Panc1 (cell line): ENCODE measurements at regions not wholly inside any gene's neighbourhood (a gene's known extent, or its start where the extent isn't known, plus 50 kb on each side); places are given as distances from the start of the nearest gene placed in this dataset.

Experiments
- ATAC-seq: fragments of 200-7000 bp; cut with Tn5 transposase; 2 replicates; pipeline ENCODE4 v1.9.1; 2020; ENCODE audit warnings: mild to moderate bottlenecking, moderate library complexity
- BruUV-seq: library from RNA; stranded (reverse); fragments of 400-500 nt; replicated peaks from 2 replicates; lab custom pipeline; 2021; lab: Mats Ljungman, UMichigan
- CTCF ChIA-PET: fragments of 300-600 bp; sonication (Branson Sonifier 250); formaldehyde crosslinking; loops from one replicate; lab custom pipeline; 2022; ENCODE audit warnings: antibody characterized with exemption; lab: Charles Lee
- POLR2A ChIA-PET: fragments of 300-600 bp; sonication (Branson Sonifier 250); formaldehyde crosslinking; loops from one replicate; lab custom pipeline; 2022; ENCODE audit warnings: antibody characterized with exemption; lab: Charles Lee
- DNase-seq: peaks from one replicate; pipeline ENCODE4 v3.0.0-alpha.2; 2010; ENCODE audit warnings: low read depth, low spot score
- H3K27ac ChIP-seq: 2 replicates; pipeline ENCODE4 v1.5.1; 2011; ENCODE audit warnings: mild to moderate bottlenecking, low read length, inconsistent platforms
- H3K27me3 ChIP-seq: fragments of 200-500 bp; sonication (Bioruptor generic); 2 replicates; pipeline ENCODE4 v1.6.0; 2014; ENCODE audit warnings: low read length, inconsistent platforms; ENCODE audit not compliant: control insufficient read depth, insufficient read depth
- H3K36me3 ChIP-seq: fragments of 200-500 bp; sonication (Bioruptor generic); 2 replicates; pipeline ENCODE4 v1.5.1; 2014; ENCODE audit warnings: inconsistent platforms, mild to moderate bottlenecking, low read length, moderate library complexity; ENCODE audit not compliant: control insufficient read depth, insufficient read depth
- H3K4me1 ChIP-seq: 2 replicates; pipeline ENCODE4 v1.5.1; 2011; ENCODE audit warnings: inconsistent platforms, mild to moderate bottlenecking, low read length, moderate library complexity; ENCODE audit not compliant: control insufficient read depth, insufficient read depth
- H3K4me3 ChIP-seq, 2 experiments: 2 replicates each; pipeline ENCODE4 v1.5.1; 2011 to 2012; ENCODE audit warnings: low read depth in 2 of 2, low read length in 2 of 2, mild to moderate bottlenecking in 2 of 2, inconsistent platforms in 1 of 2, moderate library complexity in 1 of 2
- H3K9me3 ChIP-seq: fragments of 200-500 bp; sonication (Bioruptor generic); 2 replicates; pipeline ENCODE4 v1.5.1; 2014; ENCODE audit warnings: low read depth, mild to moderate bottlenecking, inconsistent platforms, low read length, moderate library complexity; ENCODE audit not compliant: control insufficient read depth, insufficient read depth
- POLR2AphosphoS5 ChIP-seq: IDR thresholded peaks from 2 replicates; pipeline ENCODE4 v1.6.1; 2012; ENCODE audit warnings: mild to moderate bottlenecking, low read depth, low read length, moderate library complexity
- SIN3A ChIP-seq: IDR thresholded peaks from 2 replicates; pipeline ENCODE4 v1.6.1; 2012; ENCODE audit warnings: low read depth, mild to moderate bottlenecking, low read length, moderate library complexity, borderline replicate concordance; ENCODE audit not compliant: insufficient read depth
- TCF7L2 ChIP-seq: IDR thresholded peaks from 2 replicates; pipeline ENCODE4 v1.6.1; 2011; ENCODE audit warnings: mild to moderate bottlenecking, low read depth, low read length, inconsistent platforms
- in situ Hi-C: cut with HindIII; loops from 2 replicates; pipeline ENCODE4 v1.10.0; 2016; ENCODE audit warnings: low sequenced_read_pairs, low pct_unique_long_range_greater_than_20kb
- intact Hi-C: fragments of 100-400 bp; cut with micrococcal nuclease; formaldehyde crosslinking; loops from one replicate; pipeline ENCODE4 v1.10.0; 2022; ENCODE audit not compliant: unreplicated experiment
- TF ChIP-seq, protein P1 (sequence below): fragments of 450-650 bp; IDR thresholded peaks from 2 replicates; pipeline ENCODE4 v1.5.1; 2017; ENCODE audit warnings: mild to moderate bottlenecking
- TF ChIP-seq, protein P2 (sequence below), 2 experiments: IDR thresholded peaks; 2 replicates each; pipeline ENCODE4 v1.6.1; 2011 to 2012; ENCODE audit warnings: low read depth in 2 of 2, control low read depth in 1 of 2, low read length in 1 of 2, mild to moderate bottlenecking in 1 of 2, moderate library complexity in 1 of 2; ENCODE audit not compliant: insufficient read depth in 1 of 2

DNA sequence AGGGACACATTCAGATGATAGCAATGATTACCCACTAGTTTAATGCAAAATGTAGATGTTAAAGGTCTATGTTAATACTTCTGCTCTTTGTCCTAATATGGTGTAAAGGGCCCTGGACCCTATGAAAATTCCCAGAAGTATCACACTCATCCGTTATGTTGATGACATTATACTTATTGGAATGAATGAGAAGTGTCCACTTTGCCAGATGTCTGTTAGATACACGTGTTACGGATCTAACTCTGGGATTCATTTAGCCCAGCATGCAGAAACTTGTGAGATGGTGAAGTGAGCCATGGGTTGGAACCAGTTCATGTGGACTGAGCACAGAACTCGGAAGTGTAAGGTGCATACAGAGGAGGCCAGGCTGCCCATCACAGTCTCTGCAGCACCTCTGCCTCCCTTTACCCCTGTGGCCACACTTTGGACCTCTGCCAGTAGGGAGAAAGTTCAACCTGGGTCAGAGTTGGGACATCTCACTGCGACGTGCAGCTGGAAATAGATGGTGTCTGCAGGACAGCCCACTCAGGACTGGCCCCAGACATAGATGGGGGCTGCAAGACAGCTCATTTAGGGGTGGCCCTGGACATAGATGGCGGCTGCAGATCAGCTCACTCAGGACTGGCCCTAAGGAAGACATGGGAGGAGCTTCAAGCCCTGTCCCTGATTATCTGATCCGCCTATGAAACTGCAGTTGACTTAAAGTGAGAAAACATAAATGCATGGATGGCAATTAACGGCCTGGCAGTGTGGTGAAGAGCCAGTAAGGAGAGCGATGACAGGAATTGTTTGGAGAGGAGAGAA, 71.2 kb upstream of the THBS2 start:
- no peak for DNase-seq
- ChIA-PET POLR2A (no interaction called here), CTCF (no interaction called here)
- no peak for ATAC-seq
- in situ Hi-C loops (no loop called here), intact Hi-C loops (loop anchor here (10.0 kb wide), 1 partner anchor 370 kb away; no protein-coding TSS in a partner anchor)
- no peaks in the 10 kb centered on the region; the same call in 1 of the 2 replicates for H3K27me3 ChIP-seq
- no peak overlapping the region for H3K4me3 ChIP-seq
- no peaks in the 10 kb centered on the region for H3K36me3 ChIP-seq
- H3K27ac ChIP-seq = no peak overlapping the region
- no TSS peak for BruUV-seq
- TF ChIP-seq TCF7L2 (no peak), SIN3A (no peak), POLR2AphosphoS5 (no peak)
- TF ChIP-seq, protein P1, sequence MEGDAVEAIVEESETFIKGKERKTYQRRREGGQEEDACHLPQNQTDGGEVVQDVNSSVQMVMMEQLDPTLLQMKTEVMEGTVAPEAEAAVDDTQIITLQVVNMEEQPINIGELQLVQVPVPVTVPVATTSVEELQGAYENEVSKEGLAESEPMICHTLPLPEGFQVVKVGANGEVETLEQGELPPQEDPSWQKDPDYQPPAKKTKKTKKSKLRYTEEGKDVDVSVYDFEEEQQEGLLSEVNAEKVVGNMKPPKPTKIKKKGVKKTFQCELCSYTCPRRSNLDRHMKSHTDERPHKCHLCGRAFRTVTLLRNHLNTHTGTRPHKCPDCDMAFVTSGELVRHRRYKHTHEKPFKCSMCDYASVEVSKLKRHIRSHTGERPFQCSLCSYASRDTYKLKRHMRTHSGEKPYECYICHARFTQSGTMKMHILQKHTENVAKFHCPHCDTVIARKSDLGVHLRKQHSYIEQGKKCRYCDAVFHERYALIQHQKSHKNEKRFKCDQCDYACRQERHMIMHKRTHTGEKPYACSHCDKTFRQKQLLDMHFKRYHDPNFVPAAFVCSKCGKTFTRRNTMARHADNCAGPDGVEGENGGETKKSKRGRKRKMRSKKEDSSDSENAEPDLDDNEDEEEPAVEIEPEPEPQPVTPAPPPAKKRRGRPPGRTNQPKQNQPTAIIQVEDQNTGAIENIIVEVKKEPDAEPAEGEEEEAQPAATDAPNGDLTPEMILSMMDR = no peak
- TF ChIP-seq, protein P2, sequence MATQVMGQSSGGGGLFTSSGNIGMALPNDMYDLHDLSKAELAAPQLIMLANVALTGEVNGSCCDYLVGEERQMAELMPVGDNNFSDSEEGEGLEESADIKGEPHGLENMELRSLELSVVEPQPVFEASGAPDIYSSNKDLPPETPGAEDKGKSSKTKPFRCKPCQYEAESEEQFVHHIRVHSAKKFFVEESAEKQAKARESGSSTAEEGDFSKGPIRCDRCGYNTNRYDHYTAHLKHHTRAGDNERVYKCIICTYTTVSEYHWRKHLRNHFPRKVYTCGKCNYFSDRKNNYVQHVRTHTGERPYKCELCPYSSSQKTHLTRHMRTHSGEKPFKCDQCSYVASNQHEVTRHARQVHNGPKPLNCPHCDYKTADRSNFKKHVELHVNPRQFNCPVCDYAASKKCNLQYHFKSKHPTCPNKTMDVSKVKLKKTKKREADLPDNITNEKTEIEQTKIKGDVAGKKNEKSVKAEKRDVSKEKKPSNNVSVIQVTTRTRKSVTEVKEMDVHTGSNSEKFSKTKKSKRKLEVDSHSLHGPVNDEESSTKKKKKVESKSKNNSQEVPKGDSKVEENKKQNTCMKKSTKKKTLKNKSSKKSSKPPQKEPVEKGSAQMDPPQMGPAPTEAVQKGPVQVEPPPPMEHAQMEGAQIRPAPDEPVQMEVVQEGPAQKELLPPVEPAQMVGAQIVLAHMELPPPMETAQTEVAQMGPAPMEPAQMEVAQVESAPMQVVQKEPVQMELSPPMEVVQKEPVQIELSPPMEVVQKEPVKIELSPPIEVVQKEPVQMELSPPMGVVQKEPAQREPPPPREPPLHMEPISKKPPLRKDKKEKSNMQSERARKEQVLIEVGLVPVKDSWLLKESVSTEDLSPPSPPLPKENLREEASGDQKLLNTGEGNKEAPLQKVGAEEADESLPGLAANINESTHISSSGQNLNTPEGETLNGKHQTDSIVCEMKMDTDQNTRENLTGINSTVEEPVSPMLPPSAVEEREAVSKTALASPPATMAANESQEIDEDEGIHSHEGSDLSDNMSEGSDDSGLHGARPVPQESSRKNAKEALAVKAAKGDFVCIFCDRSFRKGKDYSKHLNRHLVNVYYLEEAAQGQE (IDR thresholded peaks at IDR 0.05; ENCODE audit: insufficient read depth in 1 of 2, low read depth in 2 of 2, low read length in 1 of 2) = no peak
- H3K9me3 ChIP-seq = no peaks in the 10 kb centered on the region
- no peaks in the 10 kb centered on the region for H3K4me1 ChIP-seq

DNA sequence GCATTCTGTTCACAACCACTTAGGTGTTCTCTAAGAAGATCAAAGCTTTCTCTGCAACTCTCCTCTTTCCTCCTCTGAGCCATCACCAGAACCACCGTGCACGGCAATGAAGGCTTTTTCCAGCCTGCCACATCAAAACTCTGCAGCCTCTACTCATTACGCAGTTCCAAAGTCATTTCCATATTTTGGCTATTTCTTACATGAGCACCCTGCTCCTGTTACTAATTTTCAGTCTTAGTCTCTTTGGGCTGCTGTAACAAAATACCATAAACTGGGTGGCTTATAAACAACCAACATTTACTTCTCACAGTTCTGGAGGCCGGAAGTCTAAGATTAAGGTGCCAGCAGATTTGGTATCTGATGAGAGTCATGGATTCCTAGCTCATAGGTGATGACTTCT, 70.4 kb upstream of the THBS2 start:
- Histone ChIP-seq H3K27me3 (no peaks in the 10 kb centered on the region; the same call in 1 of the 2 replicates), H3K9me3 (no peaks in the 10 kb centered on the region), H3K36me3 (no peaks in the 10 kb centered on the region), H3K27ac (no peak overlapping the region), H3K4me1 (no peaks in the 10 kb centered on the region), H3K4me3 (no peak overlapping the region)
- no peak for DNase-seq
- no peak for ATAC-seq
- in situ Hi-C loops (no loop called here), intact Hi-C loops (loop anchor here (10.0 kb wide), 1 partner anchor 369 kb away; no protein-coding TSS in a partner anchor)
- ChIA-PET POLR2A (no interaction called here), CTCF (no interaction called here)
- TF ChIP-seq SIN3A (no peak), POLR2AphosphoS5 (no peak), TCF7L2 (no peak)
- TF ChIP-seq, protein P2 (IDR thresholded peaks at IDR 0.05; ENCODE audit: insufficient read depth in 1 of 2, low read depth in 2 of 2, low read length in 1 of 2) = no peak
- TF ChIP-seq, protein P1 = no peak
- BruUV-seq = no TSS peak
